Left lung (tissue), 4 donors: ENCODE measurements at regions not wholly inside any gene's neighbourhood (a gene's known extent, or its start where the extent isn't known, plus 50 kb on each side); places are given as distances from the start of the nearest gene placed in this dataset.
"Not testable (repeated sequence)": the region's sequence is repeated elsewhere in the genome, so short reads cannot be mapped to it uniquely, and the experiment has no call there.

Experiments used
- ATAC-seq: fragments of 200-7000 bp; cut with Tn5 transposase; one replicate; pipeline ENCODE4 v1.9.1; 2020; ENCODE audit warnings: moderate library complexity
- DNase-seq, 4 donors: peaks; one replicate each; pipeline ENCODE4 v3.0.0-alpha.2; 2013 to 2020
- H3K27ac ChIP-seq, 2 donors: fragments of 200-600 bp; sonication (generic) in 1 of 2; one replicate each; pipeline versions ENCODE4 v1.5.0 to v1.8.0; 2020 to 2021
- H3K27me3 ChIP-seq, 2 donors: fragments of 200-600 bp; sonication (generic) in 1 of 2; one replicate each; pipeline versions ENCODE4 v1.5.0 to v1.8.0; 2020 to 2021
- H3K36me3 ChIP-seq, 2 donors: fragments of 200-600 bp; sonication (generic) in 1 of 2; one replicate each; pipeline versions ENCODE4 v1.5.0 to v1.8.0; 2020 to 2021
- H3K4me1 ChIP-seq, 2 donors: fragments of 200-600 bp; one replicate each; pipeline ENCODE4 v1.8.0; 2021
- H3K4me3 ChIP-seq, 2 donors: fragments of 200-600 bp; sonication (generic) in 1 of 2; one replicate each; pipeline versions ENCODE4 v1.5.0 to v1.8.0; 2020 to 2021; ENCODE audit warnings: mild to moderate bottlenecking in 1 of 2
- H3K9me3 ChIP-seq, 2 donors: fragments of 200-600 bp; sonication (generic) in 1 of 2; one replicate each; pipeline versions ENCODE4 v1.5.0 to v1.8.0; 2020 to 2021
- intact Hi-C, 2 donors: fragments of 100-400 bp; cut with DNase I; formaldehyde crosslinking; loops; one replicate each; pipeline versions ENCODE4 v1.11.2 to v1.14.2; 2022
- TF ChIP-seq, protein P1 (sequence below), 2 donors: fragments of 200-600 bp; sonication (generic) in 1 of 2; IDR thresholded peaks; one replicate each; pipeline versions ENCODE4 v1.5.0 to v1.8.0; 2021; ENCODE audit warnings: antibody characterized with exemption in 2 of 2
- donor health status: DM: no; HTN: yes; CAD: no.
- donor health status: DM: no; HTN: no; CAD: no.

DNA sequence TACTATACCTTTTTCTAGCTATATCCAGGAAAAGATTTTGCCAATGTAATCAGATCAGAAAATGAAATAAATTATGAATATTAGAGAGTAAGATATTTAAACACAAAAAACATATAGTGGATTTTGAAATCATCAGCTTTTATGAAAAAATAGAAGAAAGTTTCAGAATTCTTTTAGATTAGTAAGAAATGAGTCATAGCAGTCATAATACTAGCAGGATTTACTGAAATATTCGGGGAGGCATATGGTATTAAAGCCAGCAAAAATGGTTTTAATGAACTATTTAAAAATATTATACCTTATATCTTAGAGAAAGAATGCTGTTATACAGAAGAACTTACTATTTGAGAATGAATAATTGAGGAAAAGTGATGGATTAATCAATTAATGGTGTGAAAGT is 303.6 kb upstream of the NUDT12 start:
- intact Hi-C loops: no loop called here
- peaks cover 0 to 4% of the 10 kb centered on the region in 2 donors for H3K9me3 ChIP-seq
- TF ChIP-seq, protein P1, sequence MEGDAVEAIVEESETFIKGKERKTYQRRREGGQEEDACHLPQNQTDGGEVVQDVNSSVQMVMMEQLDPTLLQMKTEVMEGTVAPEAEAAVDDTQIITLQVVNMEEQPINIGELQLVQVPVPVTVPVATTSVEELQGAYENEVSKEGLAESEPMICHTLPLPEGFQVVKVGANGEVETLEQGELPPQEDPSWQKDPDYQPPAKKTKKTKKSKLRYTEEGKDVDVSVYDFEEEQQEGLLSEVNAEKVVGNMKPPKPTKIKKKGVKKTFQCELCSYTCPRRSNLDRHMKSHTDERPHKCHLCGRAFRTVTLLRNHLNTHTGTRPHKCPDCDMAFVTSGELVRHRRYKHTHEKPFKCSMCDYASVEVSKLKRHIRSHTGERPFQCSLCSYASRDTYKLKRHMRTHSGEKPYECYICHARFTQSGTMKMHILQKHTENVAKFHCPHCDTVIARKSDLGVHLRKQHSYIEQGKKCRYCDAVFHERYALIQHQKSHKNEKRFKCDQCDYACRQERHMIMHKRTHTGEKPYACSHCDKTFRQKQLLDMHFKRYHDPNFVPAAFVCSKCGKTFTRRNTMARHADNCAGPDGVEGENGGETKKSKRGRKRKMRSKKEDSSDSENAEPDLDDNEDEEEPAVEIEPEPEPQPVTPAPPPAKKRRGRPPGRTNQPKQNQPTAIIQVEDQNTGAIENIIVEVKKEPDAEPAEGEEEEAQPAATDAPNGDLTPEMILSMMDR (IDR thresholded peaks at IDR 0.05): no peak
- H3K27me3 ChIP-seq: no peaks in the 10 kb centered on the region
- DNase-seq (no peak), ATAC-seq (no peak)
- no peak overlapping the region for H3K27ac ChIP-seq
- H3K4me1 ChIP-seq: no peaks in the 10 kb centered on the region
- no peak overlapping the region for H3K4me3 ChIP-seq
- H3K36me3 ChIP-seq: no peaks in the 10 kb centered on the region

DNA sequence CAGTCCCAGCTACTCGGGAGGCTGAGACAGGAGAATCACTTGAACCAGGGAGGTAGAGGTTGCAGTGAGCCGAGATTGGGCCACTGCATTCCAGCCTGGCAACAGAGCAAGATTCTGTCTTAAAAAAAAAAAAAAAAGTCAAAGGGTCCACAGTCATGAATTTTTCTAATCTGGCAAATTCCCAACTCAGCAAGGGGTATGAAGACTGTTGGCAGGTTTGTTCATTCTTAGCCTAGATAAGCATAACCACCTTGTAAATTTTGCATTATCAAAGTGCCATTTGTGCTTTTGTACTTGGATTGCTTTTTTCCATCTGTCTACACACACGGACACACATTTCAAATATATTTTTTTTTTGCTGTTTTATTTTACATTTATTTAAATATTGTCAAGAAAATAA is 299.8 kb upstream of the NUDT12 start:
- Histone ChIP-seq H3K4me3 (no peak overlapping the region), H3K27me3 (no peaks in the 10 kb centered on the region), H3K36me3 (no peaks in the 10 kb centered on the region), H3K27ac (no peak overlapping the region), H3K9me3 (peaks cover 0 to 4% of the 10 kb centered on the region in 2 donors), H3K4me1 (no peaks in the 10 kb centered on the region)
- TF ChIP-seq, protein P1 (IDR thresholded peaks at IDR 0.05): no peak
- intact Hi-C loops: no loop called here
- DNase-seq (no peak), ATAC-seq (no peak)

DNA sequence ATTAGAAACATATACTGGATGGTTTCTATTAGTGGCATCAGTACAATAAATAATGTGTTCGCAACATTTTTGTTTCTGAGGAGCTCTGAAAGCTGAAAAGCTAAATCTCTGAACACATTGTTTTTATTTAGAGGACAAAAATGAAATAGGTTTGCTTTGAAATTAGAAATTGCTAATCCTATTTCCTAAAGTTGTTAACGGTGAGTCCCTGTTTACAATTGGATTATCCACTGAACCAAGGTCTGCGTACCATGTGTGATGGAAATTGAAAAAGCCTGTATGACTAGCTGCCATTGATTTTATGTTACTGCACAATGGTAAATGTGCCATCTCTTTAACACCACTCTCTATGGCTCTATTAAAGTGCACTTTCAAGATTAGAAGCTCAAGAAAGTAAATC is 297.7 kb upstream of the NUDT12 start:
- H3K9me3 ChIP-seq: peaks cover 0 to 4% of the 10 kb centered on the region in 2 donors
- intact Hi-C loops: no loop called here
- no peaks in the 10 kb centered on the region for H3K4me1 ChIP-seq
- H3K27ac ChIP-seq: no peak overlapping the region
- TF ChIP-seq, protein P1 (IDR thresholded peaks at IDR 0.05): no peak
- H3K4me3 ChIP-seq: no peak overlapping the region
- H3K36me3 ChIP-seq: no peaks in the 10 kb centered on the region
- H3K27me3 ChIP-seq: no peaks in the 10 kb centered on the region
- no peak for DNase-seq
- no peak for ATAC-seq

DNA sequence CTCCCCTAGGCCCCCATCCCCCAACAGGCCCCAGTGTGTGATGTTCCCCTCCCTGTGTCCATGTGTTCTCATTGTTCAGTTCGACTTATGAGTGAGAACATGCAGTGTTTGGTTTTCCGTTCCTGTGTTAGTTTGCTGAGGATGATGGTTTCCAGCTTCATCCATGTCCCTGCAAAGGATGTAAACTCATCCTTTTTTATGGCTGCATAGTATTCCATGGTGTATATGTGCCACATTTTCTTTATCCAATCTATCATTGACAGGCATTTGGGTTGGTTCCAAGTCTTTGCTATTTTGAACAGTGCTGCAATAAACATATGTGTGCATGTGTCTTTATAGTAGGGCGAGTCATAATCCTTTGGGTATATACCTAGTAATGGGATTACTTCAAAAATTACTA is 295.8 kb upstream of the NUDT12 start:
- H3K36me3 ChIP-seq, H3K4me3 ChIP-seq, H3K27me3 ChIP-seq, DNase-seq, H3K9me3 ChIP-seq, H3K4me1 ChIP-seq, H3K27ac ChIP-seq, intact Hi-C loops, ATAC-seq: not testable (repeated sequence)

DNA sequence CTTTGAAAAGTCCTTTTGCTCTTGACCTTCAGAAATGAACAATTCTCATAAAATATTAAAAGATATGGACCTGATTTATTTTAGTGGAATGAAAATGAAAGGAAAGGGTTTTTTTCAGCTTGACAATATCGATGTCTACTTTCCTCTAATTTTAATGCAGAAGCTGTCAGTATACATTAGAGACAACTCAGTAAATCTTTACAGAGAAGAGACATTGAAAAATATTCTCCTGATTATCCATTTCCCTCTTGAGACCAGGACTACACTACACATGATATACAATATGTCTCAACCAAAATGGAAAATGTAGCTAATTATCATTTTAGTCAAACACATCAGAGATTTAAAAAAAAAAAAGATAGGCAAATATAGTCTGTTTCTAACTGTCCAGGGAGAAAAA is 288.5 kb upstream of the NUDT12 start:
- Histone ChIP-seq H3K4me1 (no peaks in the 10 kb centered on the region), H3K27ac (no peak overlapping the region), H3K4me3 (no peak overlapping the region), H3K27me3 (no peaks in the 10 kb centered on the region), H3K9me3 (no peaks in the 10 kb centered on the region), H3K36me3 (no peaks in the 10 kb centered on the region)
- ATAC-seq: no peak
- TF ChIP-seq, protein P1 (IDR thresholded peaks at IDR 0.05): no peak
- DNase-seq: no peak
- intact Hi-C loops: no loop called here

DNA sequence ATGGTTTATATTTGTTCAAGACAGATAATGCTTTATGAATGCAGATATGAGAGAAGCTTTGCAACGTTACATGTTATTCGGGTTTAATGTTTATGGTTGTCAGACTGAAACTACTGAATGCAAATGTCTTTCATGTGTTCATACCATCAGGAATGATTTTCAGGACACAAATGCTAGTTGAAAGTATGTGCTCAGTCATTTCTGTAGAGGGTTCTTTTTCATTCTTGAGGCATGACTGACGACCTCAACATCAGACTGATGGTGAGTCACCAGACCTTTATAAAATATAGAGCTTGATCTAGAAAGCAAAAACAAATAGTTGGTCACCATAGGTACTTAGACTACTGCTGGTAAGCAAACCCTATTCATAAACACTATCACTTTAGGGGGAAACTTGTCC is 287.3 kb upstream of the NUDT12 start:
- no peaks in the 10 kb centered on the region for H3K27me3 ChIP-seq
- DNase-seq (no peak), ATAC-seq (peak; percentile 49)
- H3K36me3 ChIP-seq: no peaks in the 10 kb centered on the region
- intact Hi-C loops: no loop called here
- no peaks in the 10 kb centered on the region for H3K4me1 ChIP-seq
- TF ChIP-seq, protein P1 (IDR thresholded peaks at IDR 0.05): no peak
- no peak overlapping the region for H3K27ac ChIP-seq
- H3K4me3 ChIP-seq: no peak overlapping the region
- H3K9me3 ChIP-seq: no peaks in the 10 kb centered on the region
